GM21529 (cell line): ENCODE measurements at regions not wholly inside any gene's neighbourhood (a gene's known extent, or its start where the extent isn't known, plus 50 kb on each side); places are given as distances from the start of the nearest gene placed in this dataset.
"Not testable (repeated sequence)": the region's sequence is repeated elsewhere in the genome, so short reads cannot be mapped to it uniquely, and the experiment has no call there.

Source experiments
- ATAC-seq: cut with Tn5 transposase; IDR thresholded peaks from one replicate; pipeline ENCODE4 v1.9.1; 2021; ENCODE audit not compliant: unreplicated experiment

- no peak for ATAC-seq
Measured at GRCh38 chr16:87161822-87162676, 155.1 kb downstream of the C16orf95 start.

GRCh38 chr16:87162799-87163198, 154.4 kb downstream of the C16orf95 start:
- not testable (repeated sequence) for ATAC-seq

GRCh38 chr16:87163637-87164036, 153.6 kb downstream of the C16orf95 start:
- no peak for ATAC-seq

DNA sequence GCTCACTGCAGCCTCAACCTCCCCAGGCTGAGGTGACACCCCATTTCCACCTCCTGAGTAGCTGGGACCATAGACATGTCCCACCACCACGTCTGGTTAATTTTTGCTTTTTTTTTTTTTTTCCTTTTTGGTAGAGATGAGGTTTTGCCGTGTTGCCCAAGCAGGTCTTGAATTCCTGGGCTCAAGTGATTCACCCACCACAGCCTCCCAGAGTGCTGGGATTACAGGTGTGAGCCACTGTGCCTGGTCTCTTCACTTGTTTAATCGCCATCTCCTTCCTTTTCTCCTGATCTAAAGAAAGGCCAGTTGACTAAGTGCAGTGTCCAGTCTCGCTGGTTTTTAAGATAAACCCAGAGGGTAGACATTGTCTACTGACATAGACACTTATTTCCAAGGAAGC, 152.0 kb downstream of the C16orf95 start:
- ATAC-seq = no peak

DNA sequence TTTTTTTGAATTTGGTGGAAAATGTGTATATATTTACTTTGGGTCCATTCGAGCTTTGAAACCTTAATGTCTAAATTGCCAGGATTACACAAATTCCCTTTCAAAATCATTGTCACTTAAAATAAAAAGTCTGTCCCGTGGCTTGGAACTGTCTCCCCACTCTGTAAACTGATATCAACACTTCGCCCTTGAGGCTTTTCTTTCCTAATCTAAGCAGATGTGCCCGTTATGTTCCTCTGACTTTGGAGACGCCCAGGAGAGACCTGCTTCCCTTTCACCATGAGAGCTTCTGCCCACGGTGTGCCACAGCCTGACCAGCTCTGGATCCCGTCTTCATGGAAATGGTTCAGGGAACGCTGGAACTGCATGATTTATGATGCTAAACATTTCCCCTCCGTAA, 151.3 kb downstream of the C16orf95 start:
- no peak for ATAC-seq

GRCh38 chr16:87166321-87166720, 150.9 kb downstream of the C16orf95 start:
- no peak for ATAC-seq

DNA sequence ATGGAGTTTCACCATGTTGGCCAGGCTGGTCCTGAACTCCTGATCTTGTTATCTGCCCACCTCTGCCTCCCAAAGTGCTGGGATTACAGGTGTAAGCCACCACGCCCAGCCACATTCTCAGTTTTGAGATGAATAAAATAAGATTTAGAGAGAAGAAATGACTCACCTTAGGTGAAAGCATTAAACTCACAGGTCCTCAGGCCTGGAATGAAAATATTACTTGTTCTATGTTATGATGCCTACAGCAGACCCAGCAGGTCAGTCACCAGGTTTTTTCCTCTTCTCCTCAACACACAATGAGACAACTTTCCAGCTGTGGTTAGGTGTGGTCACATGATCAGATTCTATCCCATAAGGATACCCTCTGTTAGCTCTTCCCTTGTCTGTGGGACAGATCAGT, 150.3 kb downstream of the C16orf95 start:
- no peak for ATAC-seq

GRCh38 chr16:87169509-87169995, 147.6 kb downstream of the C16orf95 start:
- no peak for ATAC-seq

DNA sequence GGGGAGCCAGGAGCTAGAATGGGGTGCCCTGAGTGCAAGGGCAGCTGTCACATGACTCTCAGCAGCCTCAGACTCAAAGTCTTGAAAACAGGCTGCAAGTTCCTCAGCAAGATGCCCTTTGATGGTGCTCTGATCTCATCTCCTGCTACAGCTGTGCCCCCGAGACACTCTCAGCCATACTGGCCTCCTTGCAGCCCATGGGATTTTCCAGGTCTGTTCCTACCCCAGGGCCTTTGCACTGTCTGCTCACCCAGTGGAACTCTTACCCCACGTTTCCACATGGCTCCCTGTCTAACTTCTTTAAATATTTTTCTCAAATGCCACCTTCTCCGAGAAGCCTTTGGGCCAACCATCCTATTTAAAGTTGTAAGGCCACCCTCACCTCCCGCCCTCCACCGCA, 146.9 kb downstream of the C16orf95 start:
- no peak for ATAC-seq

- ATAC-seq = no peak
Measured at GRCh38 chr16:87171723-87172122, 145.5 kb downstream of the C16orf95 start.

DNA sequence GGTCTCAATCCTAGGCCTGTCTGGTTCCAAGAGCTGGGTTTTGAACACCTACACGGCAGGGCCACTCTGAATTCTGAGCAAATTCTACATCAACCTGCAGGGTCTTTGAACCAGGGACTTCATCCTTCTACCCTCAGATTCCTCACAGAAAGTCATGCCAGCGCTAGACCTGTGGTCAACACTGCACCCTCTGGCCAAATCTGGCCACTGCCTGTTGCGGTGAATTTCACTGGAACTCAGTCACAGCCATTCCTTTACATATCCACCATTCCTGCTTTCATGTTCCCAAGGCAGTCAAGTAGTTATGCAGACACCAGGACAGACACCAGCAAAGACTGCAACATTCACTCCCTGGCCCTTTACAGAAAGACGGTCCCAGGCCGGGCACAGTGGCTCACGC, 144.6 kb downstream of the C16orf95 start:
- ATAC-seq = no peak

- no peak for ATAC-seq
Measured at GRCh38 chr16:87173294-87173893, 143.8 kb downstream of the C16orf95 start.

- ATAC-seq = no peak
Measured at GRCh38 chr16:87174061-87174460, 143.1 kb downstream of the C16orf95 start.

GRCh38 chr16:87176735-87177134, 140.5 kb downstream of the C16orf95 start:
- ATAC-seq = no peak

GRCh38 chr16:87177673-87178072, 139.5 kb downstream of the C16orf95 start:
- ATAC-seq = no peak

DNA sequence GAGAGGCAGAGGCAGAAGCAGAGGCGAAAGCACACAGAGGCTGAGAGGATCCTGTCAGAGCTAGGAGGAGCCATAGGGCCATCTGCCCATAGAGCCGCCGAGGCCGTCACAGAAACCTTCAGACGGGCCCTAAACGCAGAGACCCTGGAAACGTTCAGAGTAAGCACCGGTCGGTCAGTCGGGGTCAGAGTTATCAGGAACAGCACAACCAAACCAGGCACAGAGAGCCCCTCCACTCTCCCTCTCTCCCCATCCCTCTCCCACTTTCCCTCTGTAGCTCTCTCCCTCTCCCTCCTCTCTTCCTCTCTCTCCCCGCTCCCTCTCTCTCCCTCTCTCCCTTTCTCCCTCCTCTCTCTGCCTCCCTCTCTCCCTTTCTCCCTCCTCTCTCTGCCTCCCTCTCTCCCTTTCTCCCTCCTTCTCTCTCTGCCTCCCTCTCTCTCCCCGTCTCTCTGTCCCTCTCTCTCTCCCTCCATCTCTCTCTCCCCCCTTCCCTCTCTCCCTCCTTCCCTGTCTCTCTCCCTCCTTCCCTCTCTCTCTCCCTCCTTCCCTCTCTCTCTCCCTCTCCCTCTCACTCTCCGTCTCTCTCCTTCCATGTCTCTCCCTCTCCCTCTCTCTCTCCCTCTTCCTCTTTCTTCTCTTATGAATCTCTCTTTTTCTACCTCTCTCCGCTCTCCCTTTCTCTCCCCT, 138.9 kb downstream of the C16orf95 start:
- no peak for ATAC-seq

DNA sequence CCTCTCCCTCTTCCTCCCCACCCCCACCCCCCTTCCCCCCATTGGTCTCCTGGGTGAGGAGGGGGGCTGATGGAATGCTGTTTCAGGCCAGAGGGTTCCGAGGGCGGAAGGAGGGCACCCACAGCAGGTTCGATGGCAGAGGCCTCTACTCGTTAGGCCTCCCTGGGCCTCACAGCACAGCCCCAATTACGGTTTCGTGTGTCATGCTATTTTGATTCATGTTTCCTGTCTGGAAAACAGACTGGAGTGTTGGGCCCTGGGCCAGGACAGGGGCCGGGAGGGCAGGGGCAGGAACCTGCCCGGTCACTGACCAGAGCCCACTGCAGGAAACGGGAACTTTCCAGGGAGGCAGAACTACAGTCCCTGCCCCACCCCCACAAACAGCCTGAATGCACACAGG, 138.2 kb downstream of the C16orf95 start:
- ATAC-seq = no peak

DNA sequence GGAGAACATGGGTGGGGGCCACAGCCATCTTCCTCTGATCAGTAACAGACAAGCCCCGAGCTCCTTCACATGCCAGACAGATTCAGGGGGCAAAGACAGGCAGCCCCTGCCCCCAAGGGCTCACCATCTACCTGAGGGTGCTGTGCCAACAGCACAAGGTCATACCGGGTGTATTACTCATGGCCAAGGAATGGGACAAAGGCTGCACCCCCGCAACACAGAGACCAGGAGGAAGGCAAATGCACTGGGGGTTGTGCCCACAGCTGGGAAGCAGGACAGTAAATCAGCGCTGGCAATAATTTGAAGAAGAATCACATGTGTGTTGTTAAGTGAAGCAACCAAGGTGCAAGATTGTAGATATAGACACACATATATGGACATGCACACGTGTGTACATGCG, 137.1 kb downstream of the C16orf95 start:
- ATAC-seq = no peak

- ATAC-seq = no peak
Measured at GRCh38 chr16:87182759-87183158, 134.4 kb downstream of the C16orf95 start.

DNA sequence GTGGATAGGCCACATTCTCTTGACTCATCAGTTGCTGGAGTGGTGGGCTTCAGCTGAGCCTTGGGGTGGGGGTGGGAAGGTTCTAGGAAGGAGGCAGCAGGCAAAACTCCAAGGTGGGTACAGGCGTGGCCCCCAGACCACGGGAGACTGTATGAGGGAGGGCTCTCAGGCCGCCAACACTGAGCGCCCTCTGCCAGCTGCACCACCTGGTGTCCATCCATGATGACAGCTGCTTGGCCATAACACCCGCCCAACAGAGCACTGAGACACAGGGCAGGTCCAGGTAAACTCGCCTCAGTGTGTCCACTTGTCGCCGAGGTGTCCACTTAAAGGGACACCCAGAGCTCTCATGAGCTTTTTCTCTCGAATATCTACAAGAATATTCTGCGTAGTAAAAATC, 133.5 kb downstream of the C16orf95 start:
- no peak for ATAC-seq

DNA sequence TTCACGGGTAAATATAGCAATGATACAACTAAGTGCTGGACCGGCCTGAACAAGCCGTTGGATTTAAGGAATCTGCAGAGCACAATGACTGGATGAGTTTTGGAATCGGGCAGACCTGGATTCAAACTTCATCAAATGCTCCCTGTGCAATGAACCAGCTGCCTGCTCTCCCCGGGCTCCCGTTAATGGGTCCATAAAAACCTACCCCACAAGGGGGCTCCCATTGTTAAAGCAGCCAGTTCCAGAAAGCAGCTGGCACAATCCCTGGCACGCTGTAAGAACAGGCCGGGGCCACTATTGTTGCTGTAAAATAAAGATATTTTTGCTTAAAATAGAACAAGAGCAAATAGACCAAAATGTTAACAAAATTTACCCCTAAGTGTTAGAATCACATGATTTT, 131.9 kb downstream of the C16orf95 start:
- ATAC-seq = no peak

GRCh38 chr16:87185983-87186382, 131.2 kb downstream of the C16orf95 start:
- no peak for ATAC-seq
